Spleen (tissue), 11 donors: ENCODE measurements at regions not wholly inside any gene's neighbourhood (a gene's known extent, or its start where the extent isn't known, plus 50 kb on each side); places are given as distances from the start of the nearest gene placed in this dataset.

Experiments used
- DNase-seq: peaks from one replicate; pipeline ENCODE4 v3.0.0-alpha.2; 2020
- H3K27ac ChIP-seq, 8 donors: fragments of 200-600 bp; sonication (generic) in 7 of 8; 1 replicate in 4 of 8; 2 replicates in 4 of 8; pipeline versions ENCODE4 v1.5.0 to v1.8.0; 2016 to 2021; ENCODE audit warnings: inconsistent platforms in 4 of 8, mild to moderate bottlenecking in 4 of 8, moderate library complexity in 1 of 8
- H3K27me3 ChIP-seq, 7 donors: fragments of 200-600 bp; sonication (generic) in 6 of 7; replicated peaks in 1 of 7; 1 replicate in 4 of 7; 2 replicates in 3 of 7; pipeline versions ENCODE4 v1.5.0 to v1.8.0; 2016 to 2021; ENCODE audit warnings: inconsistent platforms in 3 of 7, mild to moderate bottlenecking in 1 of 7
- H3K36me3 ChIP-seq, 6 donors: fragments of 200-600 bp; sonication (generic) in 5 of 6; 1 replicate in 4 of 6; 2 replicates in 2 of 6; pipeline versions ENCODE4 v1.5.0 to v1.8.0; 2016 to 2021; ENCODE audit warnings: inconsistent platforms in 2 of 6
- H3K4me1 ChIP-seq, 6 donors: fragments of 200-600 bp; sonication (generic) in 5 of 6; 1 replicate in 3 of 6; 2 replicates in 3 of 6; pipeline versions ENCODE4 v1.5.0 to v1.8.0; 2016 to 2021; ENCODE audit warnings: inconsistent platforms in 3 of 6
- H3K4me3 ChIP-seq, 8 donors: fragments of 200-600 bp; sonication (generic) in 7 of 8; 1 replicate in 4 of 8; 2 replicates in 4 of 8; pipeline versions ENCODE4 v1.5.0 to v1.8.0; 2016 to 2021; ENCODE audit warnings: inconsistent platforms in 4 of 8, mild to moderate bottlenecking in 4 of 8, moderate library complexity in 2 of 8
- H3K9me3 ChIP-seq, 8 donors: fragments of 200-600 bp; sonication (generic) in 7 of 8; 1 replicate in 4 of 8; 2 replicates in 4 of 8; pipeline versions ENCODE4 v1.5.0 to v1.8.0; 2016 to 2021; ENCODE audit warnings: inconsistent platforms in 4 of 8
- POLR2A ChIP-seq, 3 donors: fragments of 450-650 bp; IDR thresholded peaks; one replicate each; pipeline ENCODE4 v1.5.1; 2017; ENCODE audit warnings: antibody characterized with exemption in 3 of 3, mild to moderate bottlenecking in 1 of 3
- POLR2AphosphoS5 ChIP-seq, 3 donors: sonication (generic); formaldehyde crosslinking; IDR thresholded peaks; one replicate each; pipeline ENCODE4 v1.5.1; 2017; ENCODE audit warnings: antibody characterized with exemption in 3 of 3
- WGBS, 5 donors: extraction: QIAGEN DNeasy Blood & Tissue Kit in 3 of 5; methylation state at CpG; one replicate each; pipeline versions ENCODE4 v1.1.5 to v1.1.7; 2013 to 2018; 5-methylcytosine and 5-hydroxymethylcytosine counted together
- intact Hi-C: fragments of 100-400 bp; cut with DNase I; formaldehyde crosslinking; loops from one replicate; pipeline ENCODE4 v1.15.0; 2023; ENCODE audit warnings: low total_unique reads
- TF ChIP-seq, protein P1 (sequence below), 11 experiments: fragments of 200-600 bp in 7 of 11; fragments of 450-650 bp in 4 of 11; sonication (generic) in 4 of 11; IDR thresholded peaks in 8 of 11; conservative IDR thresholded peaks in 3 of 11; 1 replicate in 7 of 11; 2 replicates in 4 of 11; pipeline versions ENCODE4 v1.4.0 to v1.8.0; 2016 to 2021; ENCODE audit warnings: antibody characterized with exemption in 11 of 11, inconsistent platforms in 4 of 11, mild to moderate bottlenecking in 1 of 11
- donor health status: healthy with polysubstance abuse.
- donor health status: DM: no; HTN: no; CAD: no; lungs with moderate emphysema.
- donor health status: DM: no; HTN: no; CAD: no.
- donor health status: Bipolar disorder and iron deficiency.
- donor health status: healthy.
- donor health status: DM: no; HTN: no; CAD: no.
- donor health status: DM: yes; HTN: yes; CAD: no.

DNA sequence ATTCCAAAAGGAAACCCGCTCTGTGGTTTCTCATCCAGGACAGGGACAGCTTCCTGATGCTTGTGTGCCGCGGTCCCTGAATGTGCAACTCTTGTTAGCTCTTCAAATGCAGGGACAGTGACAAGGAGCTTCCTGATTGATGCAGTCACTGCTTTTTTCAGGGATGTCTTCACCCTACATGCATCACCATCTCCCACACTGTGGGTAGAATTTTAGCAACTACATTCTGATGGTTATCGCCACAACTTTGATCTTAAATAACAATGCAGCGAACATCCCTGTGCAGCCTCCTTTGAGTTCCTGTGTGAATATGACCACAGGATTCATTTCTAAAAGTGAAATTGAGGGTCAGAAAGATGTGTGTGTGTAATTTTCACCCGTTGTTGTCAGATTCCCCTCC lies 115.0 kb downstream of the GGTLC2 start:
- Histone ChIP-seq H3K27me3 (no peaks in the 10 kb centered on the region), H3K4me1 (peaks cover 0 to 11% (median 5%) of the 10 kb centered on the region in 6 donors), H3K4me3 (peak overlapping the region in 1 of 8 donors; percentile 34), H3K27ac (peak overlapping the region in 3 of 8 donors; percentile 22 to 76 (median 59)), H3K9me3 (no peaks in the 10 kb centered on the region), H3K36me3 (no peaks in the 10 kb centered on the region)
- intact Hi-C loops, result no loop called here
- TF ChIP-seq POLR2A (IDR thresholded peaks at IDR 0.05), result no peak
- TF ChIP-seq POLR2AphosphoS5 (IDR thresholded peaks at IDR 0.05), result no peak
- TF ChIP-seq, protein P1, sequence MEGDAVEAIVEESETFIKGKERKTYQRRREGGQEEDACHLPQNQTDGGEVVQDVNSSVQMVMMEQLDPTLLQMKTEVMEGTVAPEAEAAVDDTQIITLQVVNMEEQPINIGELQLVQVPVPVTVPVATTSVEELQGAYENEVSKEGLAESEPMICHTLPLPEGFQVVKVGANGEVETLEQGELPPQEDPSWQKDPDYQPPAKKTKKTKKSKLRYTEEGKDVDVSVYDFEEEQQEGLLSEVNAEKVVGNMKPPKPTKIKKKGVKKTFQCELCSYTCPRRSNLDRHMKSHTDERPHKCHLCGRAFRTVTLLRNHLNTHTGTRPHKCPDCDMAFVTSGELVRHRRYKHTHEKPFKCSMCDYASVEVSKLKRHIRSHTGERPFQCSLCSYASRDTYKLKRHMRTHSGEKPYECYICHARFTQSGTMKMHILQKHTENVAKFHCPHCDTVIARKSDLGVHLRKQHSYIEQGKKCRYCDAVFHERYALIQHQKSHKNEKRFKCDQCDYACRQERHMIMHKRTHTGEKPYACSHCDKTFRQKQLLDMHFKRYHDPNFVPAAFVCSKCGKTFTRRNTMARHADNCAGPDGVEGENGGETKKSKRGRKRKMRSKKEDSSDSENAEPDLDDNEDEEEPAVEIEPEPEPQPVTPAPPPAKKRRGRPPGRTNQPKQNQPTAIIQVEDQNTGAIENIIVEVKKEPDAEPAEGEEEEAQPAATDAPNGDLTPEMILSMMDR (IDR thresholded peaks at IDR 0.05 in 8 of 11, conservative IDR thresholded peaks at IDR 0.05 in 3 of 11), result no peak
- DNase-seq, result no peak
- 54 to 70% (median 61%) methylated on average over 6 of the region's 6 CpGs for WGBS, 5 donors

DNA sequence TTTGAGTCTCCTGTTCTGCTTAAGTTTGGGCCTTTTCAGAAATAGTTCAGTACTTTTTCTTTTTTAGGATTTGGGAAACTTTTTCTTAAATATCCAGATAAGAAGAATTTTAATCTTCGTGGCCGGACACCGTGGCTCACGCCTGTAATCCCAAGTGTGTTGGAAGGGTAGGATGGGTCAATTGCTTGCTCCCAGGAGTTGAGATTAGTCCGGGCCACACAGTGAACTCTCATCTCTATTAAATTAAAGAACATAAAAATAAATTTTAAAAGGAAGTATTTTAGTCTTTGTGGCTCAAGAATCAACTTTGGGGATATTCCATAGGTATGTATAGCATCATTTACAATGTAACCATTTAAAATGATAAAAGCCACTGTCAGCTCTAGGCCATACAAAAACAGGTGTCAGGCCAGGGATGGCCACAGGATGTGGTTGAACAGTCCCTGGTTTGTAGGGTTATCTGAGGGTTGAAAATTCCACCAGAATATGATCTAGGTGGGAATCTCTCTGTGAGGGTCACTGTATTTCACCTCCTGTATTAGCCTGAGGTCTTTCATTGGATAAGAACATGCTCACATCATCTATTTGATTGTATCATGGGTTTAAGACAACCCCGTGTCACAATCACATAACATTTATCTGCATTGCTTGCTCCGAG lies 115.6 kb downstream of the GGTLC2 start:
- no peak for TF ChIP-seq POLR2AphosphoS5 (IDR thresholded peaks at IDR 0.05)
- TF ChIP-seq, protein P1 (IDR thresholded peaks at IDR 0.05 in 8 of 11, conservative IDR thresholded peaks at IDR 0.05 in 3 of 11), result no peak
- no peak for TF ChIP-seq POLR2A (IDR thresholded peaks at IDR 0.05)
- no peak for DNase-seq
- H3K36me3 ChIP-seq, result no peaks in the 10 kb centered on the region
- H3K4me3 ChIP-seq, result peak overlapping the region in 1 of 8 donors; percentile 34
- H3K27me3 ChIP-seq, result no peaks in the 10 kb centered on the region
- peak overlapping the region in 2 of 8 donors; percentile 59 to 76 for H3K27ac ChIP-seq
- 84 to 93% (median 91%) methylated on average over 7 of the region's 7 CpGs for WGBS, 5 donors
- H3K4me1 ChIP-seq, result peaks cover 0 to 11% (median 5%) of the 10 kb centered on the region in 6 donors
- H3K9me3 ChIP-seq, result no peaks in the 10 kb centered on the region
- intact Hi-C loops, result no loop called here

DNA sequence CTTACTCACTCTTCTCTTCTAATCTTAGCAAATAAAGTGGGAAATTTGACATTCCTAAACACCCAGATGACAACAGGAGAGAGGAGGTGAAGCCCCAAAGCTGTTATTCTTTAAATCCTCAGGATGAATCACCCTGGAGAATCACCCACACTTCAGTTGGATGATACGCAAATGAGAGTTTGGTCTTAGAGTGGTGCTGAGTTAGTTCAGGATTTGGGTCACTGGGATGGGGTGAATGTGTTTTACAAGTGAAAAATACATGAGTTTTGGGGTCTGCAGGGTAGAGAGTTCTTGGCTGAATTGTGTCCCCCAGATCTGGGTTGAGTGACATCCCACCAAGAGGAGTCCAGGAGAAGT lies 117.2 kb downstream of the GGTLC2 start:
- no peak overlapping the region for H3K4me3 ChIP-seq
- H3K27ac ChIP-seq, result no peak overlapping the region
- no peaks in the 10 kb centered on the region for H3K36me3 ChIP-seq
- no peaks in the 10 kb centered on the region for H3K9me3 ChIP-seq
- intact Hi-C loops, result no loop called here
- no peaks in the 10 kb centered on the region for H3K27me3 ChIP-seq
- 93 to 100% (median 97%) methylated on average over 1 of the region's 1 CpG for WGBS, 5 donors
- TF ChIP-seq, protein P1 (IDR thresholded peaks at IDR 0.05 in 8 of 11, conservative IDR thresholded peaks at IDR 0.05 in 3 of 11), result no peak
- no peak for TF ChIP-seq POLR2A (IDR thresholded peaks at IDR 0.05)
- TF ChIP-seq POLR2AphosphoS5 (IDR thresholded peaks at IDR 0.05), result no peak
- DNase-seq, result no peak
- H3K4me1 ChIP-seq, result peaks cover 0 to 2% (median under 1%) of the 10 kb centered on the region in 6 donors

DNA sequence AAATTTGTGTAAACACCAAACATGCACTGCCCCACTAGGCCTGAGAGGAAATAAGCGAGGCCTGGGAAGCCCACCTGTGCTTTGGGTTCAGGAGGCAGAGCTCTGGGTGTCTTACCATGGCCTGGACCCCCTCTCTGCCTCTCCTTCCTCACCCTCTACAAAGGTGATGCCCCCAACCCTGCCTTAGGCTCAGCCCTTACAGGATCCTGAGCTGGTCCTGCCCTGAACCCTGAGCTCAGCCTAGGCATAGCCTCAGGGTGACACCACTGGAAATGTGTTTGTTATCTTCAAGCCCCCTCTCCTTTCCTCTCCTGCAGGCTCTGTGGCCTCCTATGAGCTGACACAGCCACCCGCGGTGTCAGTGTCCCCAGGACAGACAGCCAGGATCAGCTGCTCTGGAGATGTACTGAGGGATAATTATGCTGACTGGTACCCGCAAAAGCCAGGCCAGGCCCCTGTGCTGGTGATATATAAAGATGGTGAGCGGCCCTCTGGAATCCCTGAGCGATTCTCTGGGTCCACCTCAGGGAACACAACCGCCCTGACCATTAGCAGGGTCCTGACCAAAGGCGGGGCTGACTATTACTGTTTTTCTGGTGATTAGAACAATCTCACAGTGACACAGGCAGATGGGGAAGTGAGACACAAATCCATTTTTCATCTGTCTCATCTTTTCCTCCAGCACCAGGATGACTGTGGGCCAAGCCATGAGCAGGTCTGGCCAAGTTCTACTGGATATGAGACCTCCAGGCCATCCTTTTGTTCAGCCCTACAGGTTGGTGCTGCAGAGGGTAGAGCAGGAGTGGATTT lies 117.8 kb downstream of the GGTLC2 start:
- H3K4me3 ChIP-seq, result no peak overlapping the region
- H3K9me3 ChIP-seq, result no peaks in the 10 kb centered on the region
- TF ChIP-seq POLR2A (IDR thresholded peaks at IDR 0.05), result no peak
- TF ChIP-seq POLR2AphosphoS5 (IDR thresholded peaks at IDR 0.05), result no peak
- TF ChIP-seq, protein P1 (IDR thresholded peaks at IDR 0.05 in 8 of 11, conservative IDR thresholded peaks at IDR 0.05 in 3 of 11), result no peak
- 87 to 96% (median 90%) methylated on average over 7 to 8 of the region's 8 CpGs for WGBS, 5 donors
- no peak overlapping the region for H3K27ac ChIP-seq
- H3K36me3 ChIP-seq, result no peaks in the 10 kb centered on the region
- H3K27me3 ChIP-seq, result peaks cover 0 to 3% (median 0%) of the 10 kb centered on the region in 7 donors
- no peaks in the 10 kb centered on the region for H3K4me1 ChIP-seq
- intact Hi-C loops, result no loop called here
- DNase-seq, result no peak
